ENCODE measurements at regions not wholly inside any gene's neighbourhood (a gene's known extent, or its start where the extent isn't known, plus 50 kb on each side); places are given as distances from the start of the nearest gene placed in this dataset.

DNA sequence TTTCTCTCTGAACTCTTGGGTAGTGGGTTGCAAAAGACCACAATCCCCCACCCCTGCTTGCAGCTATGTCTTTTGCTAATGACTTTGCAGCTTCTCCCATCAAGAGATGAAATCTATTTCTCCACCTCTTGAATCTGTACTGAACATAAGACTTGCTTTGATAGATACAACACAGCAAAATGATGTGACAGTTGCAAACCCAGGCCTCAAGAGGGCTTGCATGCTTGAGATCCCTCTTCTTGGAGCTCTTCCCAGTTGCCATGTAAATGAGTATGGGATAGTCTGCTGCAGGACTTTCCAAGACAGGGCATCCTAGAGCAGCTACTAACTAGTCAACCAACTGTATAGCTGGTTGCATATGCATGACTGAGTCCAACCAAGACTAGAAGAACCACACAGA, 783.6 kb downstream of the PDCD6IP start:
- BruUV-seq (replicated peaks): no TSS peak

DNA sequence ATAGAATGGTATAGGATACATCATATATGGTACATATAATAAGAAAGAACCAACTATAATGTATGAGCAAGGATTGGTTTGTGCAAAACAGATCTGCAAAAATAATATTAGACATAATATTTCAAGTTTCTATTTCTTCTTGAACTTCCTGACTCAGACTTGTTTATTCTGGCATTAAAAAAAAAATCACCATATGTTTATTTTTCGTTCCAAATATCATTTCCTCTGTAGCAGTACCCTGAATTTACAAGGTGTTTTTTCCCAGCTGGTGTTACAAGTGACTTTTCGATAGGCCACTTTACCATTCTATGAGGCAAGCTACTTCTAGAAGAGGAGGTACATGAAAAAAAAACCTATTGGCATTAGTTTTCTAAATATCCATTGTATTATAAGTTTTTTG, 785.0 kb downstream of the PDCD6IP start:
- no peak overlapping the region for H3K4me2 ChIP-seq (ENCODE audit: insufficient read depth, low read length)
- H3K79me2 ChIP-seq (ENCODE audit: control insufficient read depth, insufficient read depth, low read length): no peaks in the 10 kb centered on the region
- no peak overlapping the region for H3K4me3 ChIP-seq (replicated peaks in 1 of 3; ENCODE audit: insufficient read depth in 1 of 3, low read depth in 1 of 3, low read length in 3 of 3)
- dilution Hi-C loops (cut with MboI; ENCODE audit: extremely low pct_ligation_motif_present, low sequenced_read_pairs) (no loop called here), intact Hi-C loops (cut with micrococcal nuclease) (no loop called here)
- POLR2A ChIA-PET: no interaction called here
- TF ChIP-seq GATA2 (IDR thresholded peaks at IDR 0.05; ENCODE audit: insufficient read depth, insufficient read length, low read depth, low read length) (no peak), MYC (IDR thresholded peaks at IDR 0.05; ENCODE audit: low read depth, low read length) (no peak), FOS (IDR thresholded peaks at IDR 0.05; ENCODE audit: borderline replicate concordance, insufficient read depth, low read length) (no peak), POLR2A (IDR thresholded peaks at IDR 0.05; ENCODE audit: low read depth, low read length) (no peak), POLR2AphosphoS5 (IDR thresholded peaks at IDR 0.05; ENCODE audit: insufficient read depth, low read depth, low read length) (no peak), EZH2 (IDR thresholded peaks at IDR 0.05; ENCODE audit: borderline replicate concordance, low read depth, low read length, severe bottlenecking) (no peak), JUN (IDR thresholded peaks at IDR 0.05; ENCODE audit: borderline replicate concordance, insufficient read depth, insufficient read length, low read depth) (no peak)
- TF ChIP-seq, protein P1, sequence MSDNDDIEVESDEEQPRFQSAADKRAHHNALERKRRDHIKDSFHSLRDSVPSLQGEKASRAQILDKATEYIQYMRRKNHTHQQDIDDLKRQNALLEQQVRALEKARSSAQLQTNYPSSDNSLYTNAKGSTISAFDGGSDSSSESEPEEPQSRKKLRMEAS (IDR thresholded peaks at IDR 0.05; ENCODE audit: insufficient read depth, insufficient read length): no peak
- TF ChIP-seq, protein P2, sequence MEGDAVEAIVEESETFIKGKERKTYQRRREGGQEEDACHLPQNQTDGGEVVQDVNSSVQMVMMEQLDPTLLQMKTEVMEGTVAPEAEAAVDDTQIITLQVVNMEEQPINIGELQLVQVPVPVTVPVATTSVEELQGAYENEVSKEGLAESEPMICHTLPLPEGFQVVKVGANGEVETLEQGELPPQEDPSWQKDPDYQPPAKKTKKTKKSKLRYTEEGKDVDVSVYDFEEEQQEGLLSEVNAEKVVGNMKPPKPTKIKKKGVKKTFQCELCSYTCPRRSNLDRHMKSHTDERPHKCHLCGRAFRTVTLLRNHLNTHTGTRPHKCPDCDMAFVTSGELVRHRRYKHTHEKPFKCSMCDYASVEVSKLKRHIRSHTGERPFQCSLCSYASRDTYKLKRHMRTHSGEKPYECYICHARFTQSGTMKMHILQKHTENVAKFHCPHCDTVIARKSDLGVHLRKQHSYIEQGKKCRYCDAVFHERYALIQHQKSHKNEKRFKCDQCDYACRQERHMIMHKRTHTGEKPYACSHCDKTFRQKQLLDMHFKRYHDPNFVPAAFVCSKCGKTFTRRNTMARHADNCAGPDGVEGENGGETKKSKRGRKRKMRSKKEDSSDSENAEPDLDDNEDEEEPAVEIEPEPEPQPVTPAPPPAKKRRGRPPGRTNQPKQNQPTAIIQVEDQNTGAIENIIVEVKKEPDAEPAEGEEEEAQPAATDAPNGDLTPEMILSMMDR (IDR thresholded peaks at IDR 0.05; ENCODE audit: extremely low read depth in 1 of 2, insufficient read depth in 1 of 2, low read depth in 1 of 2, low read length in 2 of 2): no peak
- no peaks in the 10 kb centered on the region for H4K20me1 ChIP-seq (replicated peaks; ENCODE audit: control insufficient read depth, extremely low read depth, insufficient read depth, low read length)
- H3K9me3 ChIP-seq (replicated peaks; ENCODE audit: control insufficient read depth, insufficient read depth, low read length): no peaks in the 10 kb centered on the region
- H3K27me3 ChIP-seq (ENCODE audit: control insufficient read depth in 2 of 2, insufficient read depth in 2 of 2, low read length in 2 of 2): no peaks in the 10 kb centered on the region
- no peak overlapping the region for H3K27ac ChIP-seq (ENCODE audit: insufficient read depth, low read depth, low read length)
- no peak overlapping the region for H3K9ac ChIP-seq (replicated peaks; ENCODE audit: extremely low read depth, insufficient read depth, low read length)
- no peak for FAIRE-seq
- H3K9me1 ChIP-seq (replicated peaks; ENCODE audit: control insufficient read depth, extremely low read depth, insufficient read depth, low read length): no peaks in the 10 kb centered on the region
- no peaks in the 10 kb centered on the region for H3K36me3 ChIP-seq (ENCODE audit: control insufficient read depth in 2 of 2, extremely low read depth in 1 of 2, insufficient read depth in 2 of 2, low read length in 2 of 2)
- no peak for DNase-seq (ENCODE audit: low read depth, low spot score)
- CTCF ChIA-PET: no interaction called here
- H2AFZ ChIP-seq (ENCODE audit: low read depth, low read length): no peak overlapping the region
- BruUV-seq (replicated peaks): no TSS peak
- H3K4me1 ChIP-seq (ENCODE audit: control insufficient read depth, extremely low read depth, insufficient read depth, low read length): no peaks in the 10 kb centered on the region

More for the DNA sequence above, 783.6 kb downstream of the PDCD6IP start:
- Histone ChIP-seq H3K9me1 (replicated peaks; ENCODE audit: control insufficient read depth, extremely low read depth, insufficient read depth, low read length) (no peaks in the 10 kb centered on the region), H3K4me2 (ENCODE audit: insufficient read depth, low read length) (no peak overlapping the region), H2AFZ (ENCODE audit: low read depth, low read length) (no peak overlapping the region), H3K9ac (replicated peaks; ENCODE audit: extremely low read depth, insufficient read depth, low read length) (no peak overlapping the region), H3K9me3 (replicated peaks; ENCODE audit: control insufficient read depth, insufficient read depth, low read length) (no peaks in the 10 kb centered on the region), H3K36me3 (ENCODE audit: control insufficient read depth in 2 of 2, extremely low read depth in 1 of 2, insufficient read depth in 2 of 2, low read length in 2 of 2) (no peaks in the 10 kb centered on the region), H3K27me3 (ENCODE audit: control insufficient read depth in 2 of 2, insufficient read depth in 2 of 2, low read length in 2 of 2) (no peaks in the 10 kb centered on the region), H3K4me1 (ENCODE audit: control insufficient read depth, extremely low read depth, insufficient read depth, low read length) (no peaks in the 10 kb centered on the region), H3K79me2 (ENCODE audit: control insufficient read depth, insufficient read depth, low read length) (no peaks in the 10 kb centered on the region), H4K20me1 (replicated peaks; ENCODE audit: control insufficient read depth, extremely low read depth, insufficient read depth, low read length) (no peaks in the 10 kb centered on the region), H3K27ac (ENCODE audit: insufficient read depth, low read depth, low read length) (no peak overlapping the region), H3K4me3 (replicated peaks in 1 of 3; ENCODE audit: insufficient read depth in 1 of 3, low read depth in 1 of 3, low read length in 3 of 3) (no peak overlapping the region)
- ChIA-PET POLR2A (no interaction called here), CTCF (no interaction called here)
- DNase-seq (ENCODE audit: low read depth, low spot score): no peak
- FAIRE-seq: no peak
- intact Hi-C loops (cut with micrococcal nuclease) (no loop called here), dilution Hi-C loops (cut with MboI; ENCODE audit: extremely low pct_ligation_motif_present, low sequenced_read_pairs) (no loop called here)
- TF ChIP-seq EZH2 (IDR thresholded peaks at IDR 0.05; ENCODE audit: borderline replicate concordance, low read depth, low read length, severe bottlenecking): no peak
- TF ChIP-seq FOS (IDR thresholded peaks at IDR 0.05; ENCODE audit: borderline replicate concordance, insufficient read depth, low read length): no peak
- TF ChIP-seq POLR2AphosphoS5 (IDR thresholded peaks at IDR 0.05; ENCODE audit: insufficient read depth, low read depth, low read length): no peak
- TF ChIP-seq MYC (IDR thresholded peaks at IDR 0.05; ENCODE audit: low read depth, low read length): no peak
- TF ChIP-seq, protein P2 (IDR thresholded peaks at IDR 0.05; ENCODE audit: extremely low read depth in 1 of 2, insufficient read depth in 1 of 2, low read depth in 1 of 2, low read length in 2 of 2): no peak
- TF ChIP-seq POLR2A (IDR thresholded peaks at IDR 0.05; ENCODE audit: low read depth, low read length): no peak

Data from endothelial cell of umbilical vein (primary cell).